SK-N-SH treated with all-trans-retinoic acid at 6 μM for 48 hours (cell line): ENCODE measurements at regions not wholly inside any gene's neighbourhood (a gene's known extent, or its start where the extent isn't known, plus 50 kb on each side); places are given as distances from the start of the nearest gene placed in this dataset.

Source experiments
- BACH2 ChIP-seq: fragments of 250-450 bp; sonication (Bioruptor Pico); IDR thresholded peaks from 2 replicates; pipeline ENCODE4 v1.9.0; 2021; ENCODE audit warnings: mild to moderate bottlenecking, borderline replicate concordance
- ISL1 ChIP-seq: fragments of 250-450 bp; sonication (Bioruptor Pico); IDR thresholded peaks from 2 replicates; pipeline ENCODE4 v2.1.2; 2022; ENCODE audit warnings: mild to moderate bottlenecking, moderate library complexity
- PATZ1 ChIP-seq: fragments of 250-450 bp; sonication (Bioruptor Pico); IDR thresholded peaks from 2 replicates; pipeline ENCODE4 v1.8.0; 2020; ENCODE audit warnings: mild to moderate bottlenecking, moderate library complexity, borderline replicate concordance
- SNAI2 ChIP-seq: fragments of 250-450 bp; sonication (Bioruptor Pico); IDR thresholded peaks from 2 replicates; pipeline ENCODE4 v1.5.0; 2020; ENCODE audit warnings: mild to moderate bottlenecking, moderate library complexity
- TF ChIP-seq, protein P1 (sequence below): fragments of 250-450 bp; sonication (Bioruptor Pico); IDR thresholded peaks from 2 replicates; pipeline ENCODE4 v1.8.0; 2021; ENCODE audit warnings: low read depth, mild to moderate bottlenecking, moderate library complexity, borderline replicate concordance

- TF ChIP-seq PATZ1 (CRISPR knock-in tag) (no peak), ISL1 (CRISPR knock-in tag) (no peak), SNAI2 (CRISPR knock-in tag) (no peak), BACH2 (CRISPR knock-in tag) (no peak)
- TF ChIP-seq, protein P1, sequence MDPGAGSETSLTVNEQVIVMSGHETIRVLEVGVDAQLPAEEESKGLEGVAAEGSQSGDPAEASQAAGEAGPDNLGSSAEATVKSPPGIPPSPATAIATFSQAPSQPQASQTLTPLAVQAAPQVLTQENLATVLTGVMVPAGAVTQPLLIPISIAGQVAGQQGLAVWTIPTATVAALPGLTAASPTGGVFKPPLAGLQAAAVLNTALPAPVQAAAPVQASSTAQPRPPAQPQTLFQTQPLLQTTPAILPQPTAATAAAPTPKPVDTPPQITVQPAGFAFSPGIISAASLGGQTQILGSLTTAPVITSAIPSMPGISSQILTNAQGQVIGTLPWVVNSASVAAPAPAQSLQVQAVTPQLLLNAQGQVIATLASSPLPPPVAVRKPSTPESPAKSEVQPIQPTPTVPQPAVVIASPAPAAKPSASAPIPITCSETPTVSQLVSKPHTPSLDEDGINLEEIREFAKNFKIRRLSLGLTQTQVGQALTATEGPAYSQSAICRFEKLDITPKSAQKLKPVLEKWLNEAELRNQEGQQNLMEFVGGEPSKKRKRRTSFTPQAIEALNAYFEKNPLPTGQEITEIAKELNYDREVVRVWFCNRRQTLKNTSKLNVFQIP (CRISPR knock-in tag), result no peak
These were observed 970.1 kb downstream of the ADGRL3 start for GRCh38 chr4:62170235-62170634.
